Peyer's patch (tissue), 4 donors: ENCODE measurements at regions not wholly inside any gene's neighbourhood (a gene's known extent, or its start where the extent isn't known, plus 50 kb on each side); places are given as distances from the start of the nearest gene placed in this dataset.

Experiments
- CTCF ChIP-seq, 6 experiments: fragments of 450-650 bp in 4 of 6; fragments of 200-600 bp in 2 of 6; sonication (generic) in 1 of 6; IDR thresholded peaks; one replicate each; pipeline ENCODE4 v1.5.1; 2017 to 2019; ENCODE audit warnings: antibody characterized with exemption in 6 of 6, mild to moderate bottlenecking in 3 of 6, moderate library complexity in 1 of 6
- POLR2A ChIP-seq, 2 donors: fragments of 450-650 bp; IDR thresholded peaks; one replicate each; pipeline ENCODE4 v1.5.1; 2017; ENCODE audit warnings: antibody characterized with exemption in 2 of 2, mild to moderate bottlenecking in 2 of 2, moderate library complexity in 2 of 2

GRCh38 chr20:39137299-39137698 lies 175.2 kb downstream of the DHX35 start:
- TF ChIP-seq CTCF (IDR thresholded peaks at IDR 0.05) (no peak), POLR2A (IDR thresholded peaks at IDR 0.05) (no peak)
